SK-N-SH (cell line): ENCODE measurements at regions not wholly inside any gene's neighbourhood (a gene's known extent, or its start where the extent isn't known, plus 50 kb on each side); places are given as distances from the start of the nearest gene placed in this dataset.

ENCODE experiments used
- CHD2 ChIP-seq: fragments of 150-350 bp; IDR thresholded peaks from 2 replicates; pipeline ENCODE4 v1.6.1; 2018; ENCODE audit warnings: low read length; ENCODE audit not compliant: partially characterized antibody
- CTCF ChIP-seq: fragments of 200-600 bp; sonication (generic); IDR thresholded peaks from 2 replicates; pipeline ENCODE4 v1.6.1; 2017; ENCODE audit warnings: antibody characterized with exemption, mild to moderate bottlenecking, moderate library complexity
- EP300 ChIP-seq, 2 experiments: IDR thresholded peaks; 2 replicates each; pipeline versions ENCODE4 v1.4.0 to v1.6.1; 2012; ENCODE audit warnings: borderline replicate concordance in 1 of 2, low read depth in 1 of 2, low read length in 1 of 2
- EZH2phosphoT487 ChIP-seq: fragments of 200-600 bp; sonication (generic); IDR thresholded peaks from 2 replicates; pipeline ENCODE4 v1.6.1; 2017; ENCODE audit warnings: low read depth, mixed run types, mild to moderate bottlenecking, antibody characterized with exemption, moderate library complexity, borderline replicate concordance
- GABPA ChIP-seq: IDR thresholded peaks from 2 replicates; pipeline ENCODE4 v1.4.0; 2012; ENCODE audit warnings: low read depth, mild to moderate bottlenecking
- IRF3 ChIP-seq: fragments of 150-350 bp; IDR thresholded peaks from 2 replicates; pipeline ENCODE4 v1.6.1; 2016; ENCODE audit warnings: mild to moderate bottlenecking, low read depth, low read length
- MAX ChIP-seq: IDR thresholded peaks from 2 replicates; pipeline ENCODE4 v1.4.0; 2012; ENCODE audit warnings: low read depth
- MXI1 ChIP-seq: IDR thresholded peaks from 2 replicates; pipeline ENCODE4 v1.6.1; 2012; ENCODE audit warnings: mild to moderate bottlenecking, low read depth, low read length, improper control_type of control experiment
- NFIC ChIP-seq: IDR thresholded peaks from 2 replicates; pipeline ENCODE4 v1.4.0; 2012; ENCODE audit warnings: borderline replicate concordance
- RAD21 ChIP-seq: IDR thresholded peaks from 2 replicates; pipeline ENCODE4 v1.6.1; 2012; ENCODE audit warnings: mild to moderate bottlenecking, low read length
- RFX5 ChIP-seq: IDR thresholded peaks from 2 replicates; pipeline ENCODE4 v1.6.1; 2012; ENCODE audit warnings: mild to moderate bottlenecking, improper control_type of control experiment, low read length
- USF1 ChIP-seq: IDR thresholded peaks from 2 replicates; pipeline ENCODE4 v1.4.0; 2012; ENCODE audit warnings: low read depth, borderline replicate concordance
- YY1 ChIP-seq: IDR thresholded peaks from 2 replicates; pipeline ENCODE4 v1.4.0; 2012; ENCODE audit warnings: low read depth, mild to moderate bottlenecking

GRCh38 chr12:63382930-63383329 lies 231.9 kb upstream of the AVPR1A start:
- no peak for TF ChIP-seq USF1
- no peak for TF ChIP-seq EZH2phosphoT487
- no peak for TF ChIP-seq CTCF
- no peak for TF ChIP-seq RFX5
- TF ChIP-seq YY1, result no peak
- TF ChIP-seq RAD21, result no peak
- TF ChIP-seq EP300 (IDR thresholded peaks at IDR 0.05; ENCODE audit: borderline replicate concordance in 1 of 2, low read depth in 1 of 2, low read length in 1 of 2), result no peak
- TF ChIP-seq MAX, result no peak
- TF ChIP-seq GABPA, result no peak
- TF ChIP-seq NFIC, result no peak
- TF ChIP-seq IRF3, result no peak
- TF ChIP-seq MXI1, result no peak
- TF ChIP-seq CHD2, result no peak
